Gastrocnemius medialis (tissue), 4 donors: ENCODE measurements at regions not wholly inside any gene's neighbourhood (a gene's known extent, or its start where the extent isn't known, plus 50 kb on each side); places are given as distances from the start of the nearest gene placed in this dataset.

Source experiments
- ATAC-seq, 2 donors: fragments of 150-250 bp; one replicate each; pipeline ENCODE4 v1.9.1; 2016
- DNase-seq, 2 donors: peaks; one replicate each; pipeline ENCODE4 v3.0.0-alpha.2; 2019
- H3K27ac ChIP-seq, 4 donors: fragments of 200-600 bp; sonication (generic); 1 replicate in 1 of 4; 2 replicates in 3 of 4; pipeline ENCODE4 v1.5.1; 2016 to 2018; ENCODE audit warnings: mild to moderate bottlenecking in 2 of 4, moderate library complexity in 1 of 4
- H3K27me3 ChIP-seq, 3 donors: fragments of 200-600 bp; sonication (generic) in 2 of 3; 1 replicate in 1 of 3; 2 replicates in 2 of 3; pipeline versions ENCODE4 v1.5.1 to v1.6.0; 2016 to 2019; ENCODE audit warnings: mild to moderate bottlenecking in 1 of 3, moderate library complexity in 1 of 3
- H3K36me3 ChIP-seq, 2 donors: fragments of 200-600 bp; sonication (generic) in 1 of 2; one replicate each; pipeline ENCODE4 v1.5.1; 2017 to 2018
- H3K4me1 ChIP-seq, 2 donors: fragments of 200-600 bp; sonication (generic) in 1 of 2; one replicate each; pipeline ENCODE4 v1.5.1; 2016 to 2017; ENCODE audit warnings: mild to moderate bottlenecking in 2 of 2
- H3K4me3 ChIP-seq, 4 donors: fragments of 200-600 bp; sonication (generic) in 3 of 4; 1 replicate in 1 of 4; 2 replicates in 3 of 4; pipeline ENCODE4 v1.5.1; 2016 to 2019; ENCODE audit warnings: mild to moderate bottlenecking in 2 of 4
- H3K9me3 ChIP-seq, 3 donors: fragments of 200-600 bp; sonication (generic) in 2 of 3; 1 replicate in 1 of 3; 2 replicates in 2 of 3; pipeline ENCODE4 v1.5.1; 2016 to 2019
- CTCF ChIP-seq, 5 experiments: fragments of 450-650 bp in 3 of 5; fragments of 200-600 bp in 2 of 5; sonication (generic) in 2 of 5; IDR thresholded peaks in 4 of 5; conservative IDR thresholded peaks in 1 of 5; 1 replicate in 4 of 5; 2 replicates in 1 of 5; pipeline ENCODE4 v1.5.1; 2016 to 2019; ENCODE audit warnings: antibody characterized with exemption in 5 of 5, mild to moderate bottlenecking in 3 of 5, moderate library complexity in 3 of 5
- POLR2A ChIP-seq, 2 donors: fragments of 450-650 bp; IDR thresholded peaks; one replicate each; pipeline ENCODE4 v1.6.1; 2017; ENCODE audit warnings: antibody characterized with exemption in 2 of 2, mild to moderate bottlenecking in 2 of 2, moderate library complexity in 2 of 2
- in situ Hi-C, 4 donors: fragments of 200-750 bp; cut with MboI; loops; one replicate each; pipeline versions ENCODE4 v1.15.0 to v1.8.0; 2017; ENCODE audit warnings: low sequenced_read_pairs in 4 of 4
- intact Hi-C: fragments of 100-400 bp; cut with DNase I; formaldehyde crosslinking; loops from one replicate; pipeline ENCODE4 v1.15.1; 2023; ENCODE audit warnings: low total_unique reads

GRCh38 chr7:112997831-112998230 lies 88.8 kb downstream of the GPR85 start:
- intact Hi-C loops (no loop called here), in situ Hi-C loops (no loop called here)
- DNase-seq, result no peak
- no peak overlapping the region for H3K4me3 ChIP-seq
- no peak for ATAC-seq
- H3K9me3 ChIP-seq, result no peaks in the 10 kb centered on the region
- no peak overlapping the region for H3K27ac ChIP-seq
- H3K36me3 ChIP-seq, result no peaks in the 10 kb centered on the region
- no peaks in the 10 kb centered on the region for H3K27me3 ChIP-seq
- no peak for TF ChIP-seq CTCF (IDR thresholded peaks at IDR 0.05 in 4 of 5, conservative IDR thresholded peaks at IDR 0.05 in 1 of 5)
- H3K4me1 ChIP-seq, result no peaks in the 10 kb centered on the region

- H3K4me3 ChIP-seq, result no peak overlapping the region
- no peaks in the 10 kb centered on the region for H3K4me1 ChIP-seq
- no peaks in the 10 kb centered on the region for H3K9me3 ChIP-seq
- DNase-seq (no peak), ATAC-seq (no peak)
- TF ChIP-seq POLR2A (IDR thresholded peaks at IDR 0.05) (no peak), CTCF (IDR thresholded peaks at IDR 0.05 in 4 of 5, conservative IDR thresholded peaks at IDR 0.05 in 1 of 5) (no peak)
- intact Hi-C loops, result no loop called here
- H3K27ac ChIP-seq, result no peak overlapping the region
- in situ Hi-C loops, result no loop called here
- H3K36me3 ChIP-seq, result no peaks in the 10 kb centered on the region
- H3K27me3 ChIP-seq, result no peaks in the 10 kb centered on the region
Measured at GRCh38 chr7:112996331-112996871, 90.2 kb downstream of the GPR85 start.

GRCh38 chr7:112995059-112995824 lies 91.4 kb downstream of the GPR85 start:
- no peak for ATAC-seq
- no peaks in the 10 kb centered on the region for H3K27me3 ChIP-seq
- H3K27ac ChIP-seq, result no peak overlapping the region
- H3K4me3 ChIP-seq, result no peak overlapping the region
- intact Hi-C loops (no loop called here), in situ Hi-C loops (no loop called here)
- no peaks in the 10 kb centered on the region for H3K4me1 ChIP-seq
- DNase-seq, result no peak
- TF ChIP-seq CTCF (IDR thresholded peaks at IDR 0.05 in 4 of 5, conservative IDR thresholded peaks at IDR 0.05 in 1 of 5) (no peak), POLR2A (IDR thresholded peaks at IDR 0.05) (no peak)
- no peaks in the 10 kb centered on the region for H3K9me3 ChIP-seq
- no peaks in the 10 kb centered on the region for H3K36me3 ChIP-seq

- no peak overlapping the region for H3K27ac ChIP-seq
- intact Hi-C loops, result no loop called here
Measured at GRCh38 chr7:112994656-112995055, 92.0 kb downstream of the GPR85 start.

More at GRCh38 chr7:112994656-112995055, 92.0 kb downstream of the GPR85 start:
- H3K27me3 ChIP-seq, result no peaks in the 10 kb centered on the region
- H3K36me3 ChIP-seq, result no peaks in the 10 kb centered on the region
- no peak for ATAC-seq
- H3K9me3 ChIP-seq, result no peaks in the 10 kb centered on the region
- no peaks in the 10 kb centered on the region for H3K4me1 ChIP-seq
- in situ Hi-C loops, result no loop called here
- H3K4me3 ChIP-seq, result no peak overlapping the region
- no peak for DNase-seq
- TF ChIP-seq POLR2A (IDR thresholded peaks at IDR 0.05) (no peak), CTCF (IDR thresholded peaks at IDR 0.05 in 4 of 5, conservative IDR thresholded peaks at IDR 0.05 in 1 of 5) (no peak)
